B cell (primary cell): ENCODE measurements at regions not wholly inside any gene's neighbourhood (a gene's known extent, or its start where the extent isn't known, plus 50 kb on each side); places are given as distances from the start of the nearest gene placed in this dataset.

Experiments used
- ATAC-seq: fragments of 200-7000 bp; cut with Tn5 transposase; one replicate; pipeline ENCODE4 v1.10.0; 2021; ENCODE audit warnings: low read depth, mild to moderate bottlenecking, moderate number of reproducible peaks, moderate library complexity
- CTCF ChIA-PET: fragments of 350-600 bp; sonication (Branson Sonifier 250); formaldehyde crosslinking; loops from one replicate; lab custom pipeline; 2021; ENCODE audit warnings: antibody characterized with exemption, inconsistent platforms; lab: Charles Lee
- POLR2A ChIA-PET: fragments of 350-600 bp; sonication (Branson Sonifier 250); formaldehyde crosslinking; loops from one replicate; lab custom pipeline; 2021; ENCODE audit warnings: antibody characterized with exemption; lab: Charles Lee
- DNase-seq: peaks from one replicate; pipeline ENCODE4 v3.0.0; 2013
- H2AFZ ChIP-seq: 2 replicates; pipeline ENCODE4 v1.6.1; 2012; ENCODE audit warnings: mild to moderate bottlenecking, low read depth, low read length; ENCODE audit not compliant: insufficient read depth, poor library complexity, severe bottlenecking
- H3K27ac ChIP-seq, 2 donors: 1 replicate in 1 of 2; 2 replicates in 1 of 2; pipeline ENCODE4 v1.5.1; 2012 to 2013; ENCODE audit warnings: low read length in 2 of 2, mild to moderate bottlenecking in 2 of 2, moderate library complexity in 1 of 2
- H3K27me3 ChIP-seq, 4 experiments: fragments of 200-600 bp in 1 of 4; sonication (generic) in 1 of 4; replicated peaks in 1 of 4; 1 replicate in 2 of 4; 2 replicates in 2 of 4; pipeline versions ENCODE4 v1.6.1 to v1.7.0; 2013 to 2016; ENCODE audit warnings: low read length in 3 of 4, mild to moderate bottlenecking in 2 of 4, mixed read lengths in 1 of 4, moderate library complexity in 1 of 4; ENCODE audit not compliant: insufficient read depth in 4 of 4, control insufficient read depth in 3 of 4; ENCODE audit errors: control extremely low read depth in 1 of 4
- H3K36me3 ChIP-seq, 2 experiments: replicated peaks in 1 of 2; 1 replicate in 1 of 2; 2 replicates in 1 of 2; pipeline versions ENCODE4 v1.6.1 to v1.7.1; 2013; ENCODE audit warnings: low read length in 1 of 2; ENCODE audit not compliant: insufficient read depth in 2 of 2, control insufficient read depth in 1 of 2; ENCODE audit errors: control extremely low read depth in 1 of 2, extremely low read depth in 1 of 2
- H3K4me1 ChIP-seq, 2 donors: fragments of 200-600 bp in 1 of 2; sonication (generic) in 1 of 2; 1 replicate in 1 of 2; 2 replicates in 1 of 2; pipeline versions ENCODE4 v1.5.1 to v1.6.1; 2013 to 2017; ENCODE audit warnings: low read length in 2 of 2; ENCODE audit not compliant: control insufficient read depth in 2 of 2, insufficient read depth in 2 of 2
- H3K4me2 ChIP-seq: replicated peaks from 2 replicates; pipeline ENCODE3; 2012; ENCODE audit warnings: mild to moderate bottlenecking, low read depth, low read length; ENCODE audit not compliant: poor library complexity, severe bottlenecking
- H3K4me3 ChIP-seq, 5 experiments: fragments of 200-600 bp in 1 of 5; sonication (generic) in 1 of 5; 1 replicate in 3 of 5; 2 replicates in 2 of 5; pipeline versions ENCODE4 v1.5.1 to v1.7.0; 2011 to 2016; ENCODE audit warnings: low read length in 4 of 5, mild to moderate bottlenecking in 4 of 5, low read depth in 2 of 5, control low read depth in 1 of 5, moderate library complexity in 1 of 5; ENCODE audit not compliant: insufficient read depth in 1 of 5; ENCODE audit errors: control extremely low read depth in 1 of 5, extremely low read depth in 1 of 5
- H3K79me2 ChIP-seq: fragments of 200-600 bp; sonication (generic); one replicate; pipeline ENCODE4 v1.6.0; 2016; ENCODE audit warnings: low read length; ENCODE audit not compliant: control insufficient read depth, insufficient read depth
- H3K9ac ChIP-seq: fragments of 200-600 bp; sonication (generic); 2 replicates; pipeline ENCODE4 v1.6.1; 2017; ENCODE audit warnings: mild to moderate bottlenecking, low read length, moderate library complexity
- H3K9me3 ChIP-seq, 3 donors: one replicate each; pipeline versions ENCODE4 v1.6.1 to v1.7.1; 2013; ENCODE audit warnings: low read length in 2 of 3; ENCODE audit not compliant: control insufficient read depth in 2 of 3, insufficient read depth in 1 of 3; ENCODE audit errors: control extremely low read depth in 1 of 3
- H4K20me1 ChIP-seq: 2 replicates; pipeline ENCODE4 v1.6.0; 2012; ENCODE audit warnings: mild to moderate bottlenecking, low read length; ENCODE audit not compliant: insufficient read depth, control insufficient read depth, poor library complexity, severe bottlenecking
- H3K27ac Mint-ChIP-seq: one replicate; pipeline ENCODE4 v1.8.0; 2021; ENCODE audit warnings: mixed read lengths
- H3K27me3 Mint-ChIP-seq: one replicate; pipeline ENCODE4 v1.8.0; 2021; ENCODE audit warnings: mixed read lengths
- H3K4me1 Mint-ChIP-seq: one replicate; pipeline ENCODE4 v1.8.0; 2021; ENCODE audit warnings: mixed read lengths
- H3K4me3 Mint-ChIP-seq: one replicate; pipeline ENCODE4 v1.8.0; 2021; ENCODE audit warnings: mixed read lengths
- H3K9me3 Mint-ChIP-seq: one replicate; pipeline ENCODE4 v1.8.0; 2022; ENCODE audit warnings: mixed read lengths; ENCODE audit not compliant: insufficient read depth
- EZH2 ChIP-seq: IDR thresholded peaks from 2 replicates; pipeline ENCODE4 v1.6.1; 2012; ENCODE audit warnings: borderline replicate concordance, low read depth, mild to moderate bottlenecking, moderate library complexity, low read length; ENCODE audit not compliant: insufficient read depth, poor library complexity, severe bottlenecking
- WGBS: methylation state at CpG from one replicate; pipeline ENCODE4 v1.1.5; 2013; ENCODE audit warnings: missing lambda C conversion rate; ENCODE audit not compliant: insufficient coverage; 5-methylcytosine and 5-hydroxymethylcytosine counted together
- intact Hi-C: fragments of 100-400 bp; cut with micrococcal nuclease; formaldehyde crosslinking; loops from one replicate; pipeline ENCODE4 v1.10.0; 2022
- TF ChIP-seq, protein P1 (sequence below): fragments of 200-600 bp; IDR thresholded peaks from one replicate; pipeline ENCODE4 v1.8.0; 2022; ENCODE audit warnings: antibody characterized with exemption, mild to moderate bottlenecking

DNA sequence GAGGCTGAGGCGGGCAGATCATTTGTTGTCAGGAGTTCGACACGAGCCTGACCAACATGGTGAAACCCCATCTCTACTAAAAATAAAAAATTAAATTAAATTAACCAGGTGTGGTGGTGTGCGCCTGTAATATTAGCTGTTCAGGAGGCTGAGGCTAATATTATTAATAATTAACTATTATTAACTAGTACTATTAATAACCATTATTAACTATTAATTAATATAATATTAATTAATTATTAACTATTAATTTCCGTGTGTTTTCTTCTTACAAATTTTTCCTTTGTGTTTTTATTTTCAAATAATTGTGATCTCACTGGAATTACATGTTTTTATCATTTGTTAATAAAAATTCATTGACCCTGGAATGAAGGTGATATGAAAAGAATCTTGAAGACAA lies 557.4 kb upstream of the ADGRB3 start:
- no peaks in the 10 kb centered on the region for H3K27me3 Mint-ChIP-seq
- no peaks in the 10 kb centered on the region for H3K4me1 Mint-ChIP-seq
- no peaks in the 10 kb centered on the region for H3K27me3 ChIP-seq
- POLR2A ChIA-PET = no interaction called here
- no peak overlapping the region for H2AFZ ChIP-seq
- no peaks in the 10 kb centered on the region for H3K9me3 ChIP-seq
- H3K4me2 ChIP-seq = no peak overlapping the region
- TF ChIP-seq, protein P1, sequence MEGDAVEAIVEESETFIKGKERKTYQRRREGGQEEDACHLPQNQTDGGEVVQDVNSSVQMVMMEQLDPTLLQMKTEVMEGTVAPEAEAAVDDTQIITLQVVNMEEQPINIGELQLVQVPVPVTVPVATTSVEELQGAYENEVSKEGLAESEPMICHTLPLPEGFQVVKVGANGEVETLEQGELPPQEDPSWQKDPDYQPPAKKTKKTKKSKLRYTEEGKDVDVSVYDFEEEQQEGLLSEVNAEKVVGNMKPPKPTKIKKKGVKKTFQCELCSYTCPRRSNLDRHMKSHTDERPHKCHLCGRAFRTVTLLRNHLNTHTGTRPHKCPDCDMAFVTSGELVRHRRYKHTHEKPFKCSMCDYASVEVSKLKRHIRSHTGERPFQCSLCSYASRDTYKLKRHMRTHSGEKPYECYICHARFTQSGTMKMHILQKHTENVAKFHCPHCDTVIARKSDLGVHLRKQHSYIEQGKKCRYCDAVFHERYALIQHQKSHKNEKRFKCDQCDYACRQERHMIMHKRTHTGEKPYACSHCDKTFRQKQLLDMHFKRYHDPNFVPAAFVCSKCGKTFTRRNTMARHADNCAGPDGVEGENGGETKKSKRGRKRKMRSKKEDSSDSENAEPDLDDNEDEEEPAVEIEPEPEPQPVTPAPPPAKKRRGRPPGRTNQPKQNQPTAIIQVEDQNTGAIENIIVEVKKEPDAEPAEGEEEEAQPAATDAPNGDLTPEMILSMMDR = no peak
- TF ChIP-seq EZH2 = no peak
- H3K9me3 Mint-ChIP-seq = peaks cover 4% of the 10 kb centered on the region
- H3K36me3 ChIP-seq = no peaks in the 10 kb centered on the region
- no peak overlapping the region for H3K27ac ChIP-seq
- no peak overlapping the region for H3K4me3 ChIP-seq
- no peak overlapping the region for H3K4me3 Mint-ChIP-seq
- no peaks in the 10 kb centered on the region for H4K20me1 ChIP-seq
- no peak for DNase-seq
- no peaks in the 10 kb centered on the region for H3K79me2 ChIP-seq
- H3K27ac Mint-ChIP-seq = no peak overlapping the region
- intact Hi-C loops = no loop called here
- H3K4me1 ChIP-seq = no peaks in the 10 kb centered on the region
- CTCF ChIA-PET = no interaction called here
- ATAC-seq = no peak
- no CpG with 5 or more reads among the region's 5 CpGs for WGBS
- H3K9ac ChIP-seq = no peak overlapping the region

DNA sequence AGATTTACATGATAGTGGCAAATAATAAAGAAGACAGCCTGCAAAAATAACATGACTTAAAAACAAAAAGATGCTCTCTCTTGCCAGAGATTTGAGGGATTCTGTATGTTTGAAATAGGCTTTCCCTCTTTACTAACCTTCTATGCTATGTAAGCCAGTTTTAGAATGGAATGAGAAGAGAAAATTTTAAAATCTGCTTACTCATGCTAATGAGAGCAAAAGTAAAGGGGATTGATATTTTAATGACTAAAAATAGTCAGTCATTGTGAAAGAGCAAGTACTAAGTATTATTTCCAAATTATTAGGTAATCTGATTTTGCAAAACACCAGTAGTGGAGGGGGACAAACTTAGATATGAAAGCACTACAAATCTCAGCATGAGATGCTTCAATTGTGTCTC lies 563.3 kb upstream of the ADGRB3 start:
- H3K27me3 Mint-ChIP-seq = no peaks in the 10 kb centered on the region
- intact Hi-C loops = no loop called here
- DNase-seq (no peak), ATAC-seq (no peak)
- ChIA-PET POLR2A (no interaction called here), CTCF (no interaction called here)
- H3K4me1 ChIP-seq = no peaks in the 10 kb centered on the region
- H3K4me3 Mint-ChIP-seq = no peak overlapping the region
- H3K27ac Mint-ChIP-seq = no peak overlapping the region
- H3K4me2 ChIP-seq = no peak overlapping the region
- TF ChIP-seq EZH2 = no peak
- TF ChIP-seq, protein P1 = no peak
- no peaks in the 10 kb centered on the region for H3K27me3 ChIP-seq
- no peak overlapping the region for H3K9ac ChIP-seq
- no peaks in the 10 kb centered on the region for H3K4me1 Mint-ChIP-seq
- H2AFZ ChIP-seq = no peak overlapping the region
- no peak overlapping the region for H3K27ac ChIP-seq
- no peaks in the 10 kb centered on the region for H3K9me3 Mint-ChIP-seq
- H3K36me3 ChIP-seq = no peaks in the 10 kb centered on the region
- H4K20me1 ChIP-seq = no peaks in the 10 kb centered on the region
- no peaks in the 10 kb centered on the region for H3K9me3 ChIP-seq
- H3K4me3 ChIP-seq = no peak overlapping the region
- H3K79me2 ChIP-seq = no peaks in the 10 kb centered on the region
